ENCODE measurements at regions not wholly inside any gene's neighbourhood (a gene's known extent, or its start where the extent isn't known, plus 50 kb on each side); places are given as distances from the start of the nearest gene placed in this dataset.

DNA sequence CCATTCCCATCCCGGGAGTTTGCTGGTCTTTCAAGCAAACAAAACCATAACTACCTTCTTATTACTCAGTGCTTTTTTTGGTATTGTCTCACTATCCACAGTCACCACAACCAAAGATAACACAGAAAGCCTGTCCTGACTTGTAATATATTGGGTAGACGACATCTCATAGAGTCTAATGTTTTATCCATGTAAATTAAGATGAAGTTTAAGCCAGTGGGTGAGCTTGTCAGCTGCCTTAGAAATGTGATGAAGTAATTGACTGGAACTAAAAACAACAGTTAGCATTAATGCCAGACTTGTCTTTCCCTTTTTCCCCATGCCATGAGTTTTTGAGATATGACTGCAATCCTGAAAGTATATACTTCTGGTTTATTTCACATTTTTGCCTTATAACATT, 282.7 kb upstream of the PRDM1 start:
- TF ChIP-seq, protein P1, sequence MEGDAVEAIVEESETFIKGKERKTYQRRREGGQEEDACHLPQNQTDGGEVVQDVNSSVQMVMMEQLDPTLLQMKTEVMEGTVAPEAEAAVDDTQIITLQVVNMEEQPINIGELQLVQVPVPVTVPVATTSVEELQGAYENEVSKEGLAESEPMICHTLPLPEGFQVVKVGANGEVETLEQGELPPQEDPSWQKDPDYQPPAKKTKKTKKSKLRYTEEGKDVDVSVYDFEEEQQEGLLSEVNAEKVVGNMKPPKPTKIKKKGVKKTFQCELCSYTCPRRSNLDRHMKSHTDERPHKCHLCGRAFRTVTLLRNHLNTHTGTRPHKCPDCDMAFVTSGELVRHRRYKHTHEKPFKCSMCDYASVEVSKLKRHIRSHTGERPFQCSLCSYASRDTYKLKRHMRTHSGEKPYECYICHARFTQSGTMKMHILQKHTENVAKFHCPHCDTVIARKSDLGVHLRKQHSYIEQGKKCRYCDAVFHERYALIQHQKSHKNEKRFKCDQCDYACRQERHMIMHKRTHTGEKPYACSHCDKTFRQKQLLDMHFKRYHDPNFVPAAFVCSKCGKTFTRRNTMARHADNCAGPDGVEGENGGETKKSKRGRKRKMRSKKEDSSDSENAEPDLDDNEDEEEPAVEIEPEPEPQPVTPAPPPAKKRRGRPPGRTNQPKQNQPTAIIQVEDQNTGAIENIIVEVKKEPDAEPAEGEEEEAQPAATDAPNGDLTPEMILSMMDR (conservative IDR thresholded peaks at IDR 0.05): no peak
- TF ChIP-seq EZH2 (IDR thresholded peaks at IDR 0.05; ENCODE audit: low read depth): no peak

Measured in PC-9 (cell line).